DND-41 (cell line): ENCODE measurements at regions not wholly inside any gene's neighbourhood (a gene's known extent, or its start where the extent isn't known, plus 50 kb on each side); places are given as distances from the start of the nearest gene placed in this dataset.

ENCODE experiments used
- ATAC-seq: fragments of 200-7000 bp; cut with Tn5 transposase; 3 replicates; pipeline ENCODE4 v1.9.1; 2021; ENCODE audit warnings: low read depth; ENCODE audit not compliant: insufficient read depth
- DNase-seq: peaks from one replicate; pipeline ENCODE4 v3.0.0-alpha.2; 2020
- H2AFZ ChIP-seq: 2 replicates; pipeline ENCODE4 v1.6.0; 2012; ENCODE audit warnings: low read depth, low read length
- H3K27ac ChIP-seq: 2 replicates; pipeline ENCODE4 v1.5.1; 2012; ENCODE audit warnings: low read length, inconsistent platforms
- H3K27me3 ChIP-seq: fragments of 200-600 bp; sonication (generic); 2 replicates; pipeline ENCODE4 v1.6.0; 2012; ENCODE audit warnings: low read length, mild to moderate bottlenecking, inconsistent platforms; ENCODE audit not compliant: insufficient read depth, poor library complexity
- H3K36me3 ChIP-seq: 2 replicates; pipeline ENCODE4 v1.5.1; 2012; ENCODE audit warnings: low read length, inconsistent platforms; ENCODE audit not compliant: insufficient read depth
- H3K4me1 ChIP-seq: 2 replicates; pipeline ENCODE4 v1.5.1; 2012; ENCODE audit warnings: mild to moderate bottlenecking, low read length; ENCODE audit not compliant: insufficient read depth
- H3K4me2 ChIP-seq: 2 replicates; pipeline ENCODE4 v1.6.0; 2012; ENCODE audit warnings: mild to moderate bottlenecking, moderate library complexity, low read length, inconsistent platforms; ENCODE audit not compliant: insufficient read depth
- H3K4me3 ChIP-seq, 2 experiments: fragments of 200-600 bp in 1 of 2; shearing (Covaris generic) in 1 of 2; 2 replicates each; pipeline ENCODE4 v1.5.1; 2012 to 2016; ENCODE audit warnings: inconsistent platforms in 2 of 2, low read length in 2 of 2, mild to moderate bottlenecking in 2 of 2, low read depth in 1 of 2, moderate library complexity in 1 of 2
- H3K79me2 ChIP-seq: 2 replicates; pipeline ENCODE4 v1.6.0; 2012; ENCODE audit warnings: low read length, inconsistent platforms; ENCODE audit not compliant: insufficient read depth
- H3K9ac ChIP-seq: 2 replicates; pipeline ENCODE4 v1.6.0; 2012; ENCODE audit warnings: low read depth, mild to moderate bottlenecking, inconsistent platforms, low read length, moderate library complexity
- H3K9me3 ChIP-seq: 2 replicates; pipeline ENCODE4 v1.5.1; 2012; ENCODE audit warnings: low read length, moderate library complexity, mild to moderate bottlenecking, inconsistent platforms; ENCODE audit not compliant: insufficient read depth, severe bottlenecking
- H4K20me1 ChIP-seq: 2 replicates; pipeline ENCODE4 v1.6.0; 2012; ENCODE audit warnings: low read length; ENCODE audit not compliant: insufficient read depth
- EZH2 ChIP-seq: IDR thresholded peaks from 3 replicates; pipeline ENCODE4 v1.6.1; 2012; ENCODE audit warnings: borderline replicate concordance, low read depth, mild to moderate bottlenecking, moderate library complexity, low read length, inconsistent platforms; ENCODE audit not compliant: severe bottlenecking
- TF ChIP-seq, protein P1 (sequence below): IDR thresholded peaks from 2 replicates; pipeline ENCODE4 v1.5.1; 2012; ENCODE audit warnings: borderline replicate concordance, low read length, moderate library complexity, mild to moderate bottlenecking; ENCODE audit not compliant: poor library complexity, severe bottlenecking; ENCODE audit errors: extremely low read depth

DNA sequence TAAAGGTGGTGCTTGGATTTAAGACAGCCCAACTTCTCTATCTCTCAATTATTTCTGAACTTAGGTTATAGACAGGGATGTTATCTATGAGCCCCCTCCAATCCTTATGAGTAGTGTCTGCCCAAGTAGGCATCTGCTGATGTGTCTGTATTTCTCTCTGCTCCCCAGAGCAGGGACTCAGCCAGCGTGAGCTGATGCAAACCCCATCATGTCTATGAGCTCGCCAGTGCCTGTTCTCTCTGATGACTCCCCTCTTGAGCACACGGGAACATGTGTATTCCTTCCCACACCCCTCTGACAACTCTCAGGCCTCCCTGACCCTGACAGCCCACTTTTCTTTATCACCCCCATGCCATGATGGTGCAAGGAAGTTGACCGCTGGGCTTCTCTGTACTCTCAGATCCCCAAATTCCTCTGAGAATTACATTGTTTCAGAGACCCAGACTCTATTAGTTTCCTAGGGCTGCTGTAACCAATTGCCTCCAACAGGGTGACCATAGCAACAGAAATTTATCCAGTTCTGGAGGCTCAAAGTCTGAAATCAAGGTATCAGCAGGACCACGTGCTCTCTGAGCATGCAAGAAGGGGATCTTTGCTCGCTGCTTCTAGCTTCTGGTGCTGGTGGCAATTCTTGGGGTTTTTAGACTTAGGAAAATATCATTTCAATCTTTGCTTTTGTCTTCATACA is 73.5 kb upstream of the ST8SIA2 start:
- Histone ChIP-seq H3K9me3 (no peaks in the 10 kb centered on the region), H2AFZ (no peak overlapping the region), H3K27me3 (peaks cover 6% of the 10 kb centered on the region), H3K4me3 (no peak overlapping the region), H3K9ac (no peak overlapping the region), H3K27ac (no peak overlapping the region), H3K36me3 (no peaks in the 10 kb centered on the region), H3K4me2 (no peak overlapping the region), H4K20me1 (no peaks in the 10 kb centered on the region), H3K4me1 (no peaks in the 10 kb centered on the region), H3K79me2 (no peaks in the 10 kb centered on the region)
- DNase-seq (no peak), ATAC-seq (no peak)
- no peak for TF ChIP-seq EZH2
- TF ChIP-seq, protein P1, sequence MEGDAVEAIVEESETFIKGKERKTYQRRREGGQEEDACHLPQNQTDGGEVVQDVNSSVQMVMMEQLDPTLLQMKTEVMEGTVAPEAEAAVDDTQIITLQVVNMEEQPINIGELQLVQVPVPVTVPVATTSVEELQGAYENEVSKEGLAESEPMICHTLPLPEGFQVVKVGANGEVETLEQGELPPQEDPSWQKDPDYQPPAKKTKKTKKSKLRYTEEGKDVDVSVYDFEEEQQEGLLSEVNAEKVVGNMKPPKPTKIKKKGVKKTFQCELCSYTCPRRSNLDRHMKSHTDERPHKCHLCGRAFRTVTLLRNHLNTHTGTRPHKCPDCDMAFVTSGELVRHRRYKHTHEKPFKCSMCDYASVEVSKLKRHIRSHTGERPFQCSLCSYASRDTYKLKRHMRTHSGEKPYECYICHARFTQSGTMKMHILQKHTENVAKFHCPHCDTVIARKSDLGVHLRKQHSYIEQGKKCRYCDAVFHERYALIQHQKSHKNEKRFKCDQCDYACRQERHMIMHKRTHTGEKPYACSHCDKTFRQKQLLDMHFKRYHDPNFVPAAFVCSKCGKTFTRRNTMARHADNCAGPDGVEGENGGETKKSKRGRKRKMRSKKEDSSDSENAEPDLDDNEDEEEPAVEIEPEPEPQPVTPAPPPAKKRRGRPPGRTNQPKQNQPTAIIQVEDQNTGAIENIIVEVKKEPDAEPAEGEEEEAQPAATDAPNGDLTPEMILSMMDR = no peak

DNA sequence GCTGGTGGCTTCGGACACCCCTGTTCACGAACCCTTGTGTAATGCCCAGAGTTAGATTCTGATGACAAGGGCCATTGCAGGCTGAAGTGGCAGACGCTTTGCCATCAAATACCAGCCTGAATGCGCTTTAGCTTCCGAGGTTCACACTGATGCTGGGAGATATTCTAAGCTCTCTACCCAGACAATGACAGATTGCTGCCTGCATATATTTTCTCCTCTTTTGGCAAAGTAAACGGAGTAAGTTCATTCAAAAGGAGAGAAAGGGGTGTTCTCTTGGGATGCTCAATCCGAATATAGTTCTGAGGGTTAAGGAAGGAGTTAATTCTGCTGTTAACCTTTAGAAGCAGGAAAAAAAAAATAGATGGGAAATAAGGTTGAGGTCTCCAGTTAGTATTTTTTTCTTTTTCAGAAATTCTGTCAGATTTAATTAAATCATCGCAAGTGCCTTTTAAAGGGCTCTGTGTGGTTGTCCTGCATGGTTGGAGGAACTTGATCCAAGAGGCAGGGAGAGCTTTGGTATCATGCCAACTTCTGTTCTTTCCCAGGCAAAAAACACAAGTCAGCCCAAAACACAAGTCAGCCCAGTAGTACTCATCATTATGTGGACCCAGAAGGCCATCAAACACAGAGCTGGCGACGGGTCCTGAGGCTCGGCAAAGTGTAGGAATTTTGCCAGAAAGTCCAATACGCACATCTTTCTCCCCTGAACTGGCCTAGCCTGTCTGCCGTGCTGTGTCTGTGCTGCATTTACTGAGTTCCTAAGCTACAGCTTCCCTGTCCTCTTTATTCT is 70.9 kb upstream of the ST8SIA2 start:
- Histone ChIP-seq H3K4me1 (no peaks in the 10 kb centered on the region), H2AFZ (no peak overlapping the region), H3K9ac (no peak overlapping the region), H3K27me3 (peaks cover 3% of the 10 kb centered on the region), H3K4me2 (no peak overlapping the region), H3K27ac (no peak overlapping the region), H3K79me2 (no peaks in the 10 kb centered on the region), H3K9me3 (no peaks in the 10 kb centered on the region), H3K4me3 (no peak overlapping the region), H3K36me3 (no peaks in the 10 kb centered on the region), H4K20me1 (no peaks in the 10 kb centered on the region)
- TF ChIP-seq, protein P1 = no peak
- TF ChIP-seq EZH2 = no peak
- DNase-seq (no peak), ATAC-seq (no peak)

DNA sequence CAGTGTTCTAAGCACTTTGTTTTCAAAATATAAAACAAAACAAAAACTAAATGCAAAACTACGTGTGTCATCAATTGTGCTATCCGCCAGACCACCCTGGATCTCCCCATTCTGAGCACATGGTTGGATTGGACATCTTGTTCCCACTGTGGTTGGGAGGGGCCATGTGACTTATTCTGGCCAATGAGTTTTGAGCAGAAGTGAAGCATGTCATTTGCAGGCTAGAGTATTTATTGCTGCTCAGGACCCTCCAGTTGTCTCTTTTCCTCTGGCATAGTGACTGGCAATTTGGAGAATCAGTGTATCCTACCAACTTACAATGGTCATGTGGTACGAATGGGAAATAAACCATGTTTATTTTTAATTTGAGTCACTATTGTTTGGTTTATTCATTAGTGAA is 70.2 kb upstream of the ST8SIA2 start:
- no peak overlapping the region for H3K4me3 ChIP-seq

More for the DNA sequence above, 70.2 kb upstream of the ST8SIA2 start:
- ATAC-seq (no peak), DNase-seq (no peak)
- no peak for TF ChIP-seq EZH2
- TF ChIP-seq, protein P1 = no peak
- Histone ChIP-seq H2AFZ (no peak overlapping the region), H3K27ac (no peak overlapping the region), H4K20me1 (no peaks in the 10 kb centered on the region), H3K79me2 (no peaks in the 10 kb centered on the region), H3K4me1 (no peaks in the 10 kb centered on the region), H3K9me3 (no peaks in the 10 kb centered on the region), H3K36me3 (no peaks in the 10 kb centered on the region), H3K4me2 (no peak overlapping the region), H3K9ac (no peak overlapping the region), H3K27me3 (no peaks in the 10 kb centered on the region)
